Body of pancreas (tissue), 4 donors: ENCODE measurements at regions not wholly inside any gene's neighbourhood (a gene's known extent, or its start where the extent isn't known, plus 50 kb on each side); places are given as distances from the start of the nearest gene placed in this dataset.

Source experiments
- CTCF ChIP-seq, 7 experiments: fragments of 450-650 bp in 4 of 7; fragments of 200-600 bp in 3 of 7; sonication (generic) in 3 of 7; IDR thresholded peaks; one replicate each; pipeline ENCODE4 v1.5.1; 2016 to 2019; ENCODE audit warnings: antibody characterized with exemption in 7 of 7
- POLR2A ChIP-seq, 3 donors: fragments of 450-650 bp; IDR thresholded peaks; one replicate each; pipeline ENCODE4 v1.6.1; 2016; ENCODE audit warnings: antibody characterized with exemption in 3 of 3, mild to moderate bottlenecking in 2 of 3

GRCh38 chr12:14169281-14169680 lies 187.9 kb upstream of the GRIN2B start:
- TF ChIP-seq CTCF (IDR thresholded peaks at IDR 0.05) (no peak), POLR2A (IDR thresholded peaks at IDR 0.05) (no peak)
